CD1c-positive myeloid dendritic cell (primary cell): ENCODE measurements at regions not wholly inside any gene's neighbourhood (a gene's known extent, or its start where the extent isn't known, plus 50 kb on each side); places are given as distances from the start of the nearest gene placed in this dataset.
"Not testable (repeated sequence)": the region's sequence is repeated elsewhere in the genome, so short reads cannot be mapped to it uniquely, and the experiment has no call there.

Experiments used
- DNase-seq: peaks from one replicate; pipeline ENCODE4 v3.0.0-alpha.2; 2016; ENCODE audit errors: extremely low spot score

- DNase-seq: no peak
These were observed 51.2 kb upstream of the LBX1 start for GRCh38 chr10:101280511-101280910.

DNA sequence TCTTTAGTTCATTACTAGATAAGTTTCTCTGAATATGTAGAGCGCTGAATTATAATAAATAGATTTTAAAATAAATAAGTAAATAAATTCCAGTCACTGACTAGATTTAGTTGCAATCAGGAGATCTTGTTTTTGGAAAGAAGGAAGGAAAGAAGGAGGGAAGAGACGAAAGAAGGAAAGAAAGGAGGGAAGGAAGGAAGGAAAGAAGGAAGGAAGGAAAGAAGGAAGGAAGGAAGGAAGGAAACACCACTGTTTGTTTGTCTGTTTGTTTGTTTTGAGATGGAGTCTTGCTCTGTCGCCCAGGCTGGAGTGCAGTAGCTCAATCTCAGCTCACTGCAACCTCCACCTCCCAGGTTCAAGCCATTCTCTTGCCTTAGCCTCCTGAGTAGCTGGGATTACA, 51.7 kb upstream of the LBX1 start:
- not testable (repeated sequence) for DNase-seq

- DNase-seq: no peak
These were observed 53.7 kb upstream of the LBX1 start for GRCh38 chr10:101282947-101283346.

DNA sequence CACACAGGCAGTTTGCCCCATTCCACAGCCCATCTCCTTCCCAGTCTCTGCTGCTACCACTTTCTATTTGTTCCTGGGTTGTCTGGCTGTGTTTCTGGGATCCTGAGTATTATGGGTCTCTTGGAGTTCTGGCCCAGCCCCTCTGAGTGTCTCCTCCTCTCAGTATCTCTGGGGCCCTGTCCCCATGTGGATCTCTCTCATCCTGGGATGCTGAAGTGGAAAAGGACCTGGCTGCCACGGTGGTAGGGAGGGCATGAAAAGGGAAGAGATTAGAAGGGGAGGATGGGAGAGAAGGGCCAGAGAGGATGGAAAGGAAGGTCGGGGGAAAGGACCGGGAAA, 54.5 kb upstream of the LBX1 start:
- no peak for DNase-seq

DNA sequence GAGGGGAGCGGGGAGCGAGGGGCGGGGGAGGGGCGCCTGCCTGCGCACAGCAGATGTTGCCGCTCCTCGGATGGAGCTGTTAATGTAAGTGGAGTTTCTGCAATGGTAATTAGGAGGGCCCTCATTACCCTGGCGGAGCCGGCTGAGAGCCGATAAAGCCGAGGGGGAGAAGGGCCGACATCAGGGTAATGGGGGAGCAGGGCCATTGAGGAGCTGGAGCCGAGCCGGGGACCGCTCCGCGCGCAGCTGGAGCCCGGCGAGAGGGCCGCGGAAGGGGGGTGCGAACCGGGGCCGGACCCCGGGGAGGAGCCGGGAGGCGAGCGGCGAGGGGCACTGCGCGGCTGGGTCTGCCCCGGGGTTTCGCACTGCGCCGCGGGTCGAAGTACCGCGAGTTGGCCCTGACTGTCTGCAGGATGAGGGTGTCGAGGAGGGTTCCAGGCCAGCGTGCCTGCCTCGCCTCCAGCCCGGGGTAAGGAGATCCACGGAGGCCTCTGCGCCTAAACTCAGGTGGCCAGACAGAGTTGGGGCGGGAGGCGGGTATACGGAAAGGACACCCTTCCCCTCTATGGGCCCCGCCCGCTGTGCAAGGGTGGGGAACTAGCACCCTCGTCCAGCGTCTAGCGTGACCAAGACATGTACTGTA, 55.0 kb upstream of the LBX1 start:
- DNase-seq: no peak

DNA sequence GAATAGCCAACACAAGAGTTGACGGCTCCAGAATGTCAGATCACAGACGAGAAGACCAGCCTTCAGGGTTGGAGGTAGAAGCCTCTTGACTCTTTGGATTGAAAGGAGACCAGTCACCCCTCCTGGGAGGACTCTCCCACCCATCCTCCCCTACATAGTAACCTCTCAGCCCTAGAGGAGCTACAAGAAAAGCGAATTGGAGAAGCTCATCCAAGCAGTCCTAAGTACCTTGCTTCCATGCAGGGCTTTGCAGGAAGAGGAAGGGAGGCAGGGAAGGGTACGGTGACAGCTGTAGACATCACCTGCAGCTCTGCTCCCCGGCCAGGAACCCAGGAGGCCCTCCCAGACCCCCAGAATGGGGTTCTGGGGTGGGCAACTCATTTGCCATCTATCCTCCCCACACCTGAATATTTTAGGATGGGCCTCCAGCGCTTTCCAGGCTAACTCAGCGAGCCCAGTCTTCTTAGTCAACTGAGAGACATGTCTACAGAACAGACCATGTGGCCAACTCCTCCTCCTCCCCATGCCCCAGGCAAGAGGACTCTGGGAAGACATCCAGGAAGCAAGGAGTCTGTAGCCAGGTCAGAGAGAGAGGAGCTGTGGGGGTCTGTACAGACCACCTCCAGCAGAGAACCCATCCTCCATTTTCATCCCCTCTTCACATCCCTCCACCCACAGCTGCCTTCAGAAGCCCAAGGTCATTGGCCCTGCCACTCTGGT, 55.6 kb upstream of the LBX1 start:
- DNase-seq: no peak

- DNase-seq: no peak
These were observed 56.3 kb upstream of the LBX1 start for GRCh38 chr10:101285519-101286070.

- DNase-seq: no peak
These were observed 57.2 kb upstream of the LBX1 start for GRCh38 chr10:101286248-101287046.

DNA sequence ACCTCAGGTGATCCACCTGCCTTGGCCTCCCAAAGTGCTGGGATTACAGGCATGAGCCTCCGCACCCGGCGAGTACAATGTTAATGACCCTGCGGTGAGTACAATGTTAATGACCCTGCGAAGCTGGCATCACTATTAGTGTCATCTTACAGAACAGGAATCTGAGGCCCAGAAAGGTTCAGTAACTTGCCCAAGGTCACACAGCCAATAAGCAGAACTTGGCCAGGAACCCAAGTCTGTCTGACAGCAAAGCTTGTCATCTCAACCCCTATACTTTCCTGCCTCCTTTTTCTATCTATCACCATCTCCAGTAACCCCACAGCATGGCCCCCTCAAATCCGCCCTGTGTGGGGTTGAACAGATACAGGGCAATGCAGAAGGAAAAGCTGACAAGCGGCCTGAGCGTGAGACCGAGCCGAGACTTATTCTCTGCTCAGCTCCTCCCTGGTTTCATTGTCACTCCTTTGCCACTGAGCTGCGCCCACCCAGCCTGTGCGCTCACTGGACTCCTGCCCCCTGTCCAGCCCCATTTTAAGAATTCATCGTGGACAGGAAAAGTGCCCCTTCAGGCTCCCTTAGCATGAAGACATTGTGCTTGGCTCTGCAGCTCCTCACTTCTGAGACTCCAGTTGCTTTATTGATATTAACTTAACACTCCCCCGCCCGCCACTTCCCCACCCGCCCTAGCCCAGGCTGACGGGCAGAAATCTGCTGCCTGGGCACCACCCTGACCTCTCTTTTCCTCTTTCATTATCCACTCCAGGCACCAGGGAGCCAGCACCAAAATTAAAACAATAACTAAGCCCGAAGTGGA, 58.1 kb upstream of the LBX1 start:
- DNase-seq: no peak

GRCh38 chr10:101287997-101288635, 58.9 kb upstream of the LBX1 start:
- DNase-seq: no peak

GRCh38 chr10:101289541-101289940, 60.3 kb upstream of the LBX1 start:
- no peak for DNase-seq

- DNase-seq: no peak
These were observed 61.2 kb upstream of the LBX1 start for GRCh38 chr10:101290431-101290830.

- DNase-seq: no peak
These were observed 61.6 kb upstream of the LBX1 start for GRCh38 chr10:101290881-101291280.

DNA sequence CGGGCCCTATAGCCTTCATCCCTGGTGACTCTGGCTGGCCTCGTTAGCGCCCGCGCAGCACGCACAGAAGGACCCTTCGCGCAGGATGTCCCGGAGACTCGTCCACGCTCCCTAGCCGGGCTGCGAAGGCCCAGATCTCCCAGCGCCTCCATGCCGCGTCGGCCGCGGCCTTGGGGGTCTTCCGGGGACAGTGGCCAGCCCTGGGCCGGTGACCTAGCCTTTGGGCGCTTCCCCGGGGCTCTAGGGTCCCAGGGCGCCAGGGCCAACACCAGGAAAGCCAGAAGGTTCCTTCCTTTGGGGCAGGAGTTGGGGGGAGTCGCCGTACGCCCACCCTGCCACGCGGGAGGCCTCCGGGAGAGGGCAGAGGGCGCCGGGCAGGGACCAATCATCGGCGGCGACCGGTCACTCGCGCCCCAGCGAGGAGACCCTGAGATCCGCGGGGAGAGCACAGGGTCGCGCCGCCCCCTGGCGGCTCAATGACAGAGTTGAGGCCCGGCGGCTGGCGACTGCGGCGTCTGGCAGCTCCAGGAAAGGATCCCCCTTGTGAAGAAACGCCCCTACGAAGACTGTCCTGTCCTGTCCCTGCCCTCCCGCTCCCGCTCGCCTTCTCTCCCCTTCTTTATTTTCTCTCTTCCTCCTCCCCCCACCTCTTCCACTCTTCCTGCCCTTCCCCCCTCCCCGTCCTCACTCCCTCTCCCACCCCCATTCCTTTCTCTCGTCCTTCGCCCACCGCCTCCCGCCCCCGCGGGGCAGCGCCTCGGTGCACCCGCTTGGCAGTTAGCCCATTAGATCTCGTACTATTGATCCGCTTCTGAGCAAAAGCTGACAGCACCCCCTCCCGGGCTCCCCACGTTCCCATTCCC, 62.3 kb upstream of the LBX1 start:
- DNase-seq: peak; percentile 18

DNA sequence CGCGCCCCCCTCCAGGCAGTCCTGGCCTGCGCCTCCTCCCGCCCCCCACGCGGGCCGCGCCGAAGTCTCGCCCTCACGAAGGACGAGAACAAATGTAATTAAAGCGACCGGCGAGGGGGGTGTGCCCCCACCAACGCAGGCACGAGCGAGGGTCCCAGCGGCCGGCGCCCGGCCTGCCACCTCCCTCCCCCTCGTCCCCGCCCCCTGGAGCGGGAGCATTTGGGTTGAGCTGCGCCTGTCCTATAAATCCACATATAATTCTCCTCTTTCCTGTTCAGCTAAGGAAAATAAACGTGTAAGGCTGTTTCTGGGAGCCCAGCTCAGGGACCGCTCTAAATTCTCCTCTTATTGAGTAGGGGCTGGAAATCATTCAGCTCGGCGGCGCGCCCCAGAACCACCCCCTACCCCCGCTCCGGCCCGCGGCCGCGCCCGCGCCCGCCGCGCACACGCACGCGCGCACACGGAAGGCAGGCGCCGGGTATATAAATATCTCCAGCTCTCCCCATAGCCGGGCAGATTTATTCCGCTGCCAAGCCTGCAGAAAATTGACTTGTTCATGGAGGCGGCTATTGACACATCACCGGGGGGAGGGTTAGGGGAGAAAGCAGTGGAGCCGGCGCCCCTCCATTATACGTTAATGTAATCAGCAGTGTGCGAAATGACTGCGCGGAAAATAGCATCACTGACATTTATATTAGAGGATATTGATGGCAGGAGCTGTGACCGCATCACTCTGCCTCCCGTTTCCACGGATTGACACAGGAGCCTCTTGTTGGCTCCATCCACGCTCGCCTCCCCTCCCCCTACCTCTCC, 61.6 kb upstream of the BTRC start:
- DNase-seq: no peak

DNA sequence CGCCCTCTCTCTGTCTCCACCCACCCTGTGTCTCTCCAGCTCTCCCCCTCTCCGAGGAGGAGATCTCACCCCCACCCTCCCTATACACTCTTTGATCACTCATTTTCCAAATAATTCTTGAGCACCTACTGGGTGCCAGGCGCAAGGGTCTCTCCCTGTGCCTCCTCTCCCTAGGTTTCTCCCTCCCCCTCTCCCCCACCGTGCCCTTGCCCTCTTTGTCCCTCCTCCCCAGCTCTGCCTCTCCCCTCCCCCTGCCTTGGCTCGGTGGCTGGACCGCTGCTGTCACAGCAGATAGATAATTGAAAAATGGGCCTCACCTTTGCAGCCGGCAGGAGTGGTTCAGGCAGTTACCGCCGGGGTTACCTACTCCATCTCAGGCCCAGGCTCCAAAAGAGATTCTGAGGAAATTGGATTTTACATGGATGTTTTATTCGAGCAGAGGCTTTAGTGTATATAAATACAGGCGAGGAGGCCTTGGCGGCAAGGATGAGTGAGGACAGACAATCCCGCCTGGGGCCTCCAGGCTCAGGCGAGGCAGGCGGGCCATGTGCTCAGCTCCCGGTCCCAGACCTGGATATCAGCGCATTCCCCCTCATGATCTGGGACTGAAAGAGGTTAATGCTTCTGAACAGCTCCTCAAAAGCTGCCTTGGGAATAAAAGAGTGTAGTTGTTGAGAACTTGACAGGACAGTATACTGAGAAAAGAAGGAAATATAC, 60.8 kb upstream of the BTRC start:
- DNase-seq: no peak

GRCh38 chr10:101294109-101294508, 59.9 kb upstream of the BTRC start:
- no peak for DNase-seq

GRCh38 chr10:101295261-101295660, 58.7 kb upstream of the BTRC start:
- no peak for DNase-seq
